Osteoblast (primary cell): ENCODE measurements at regions not wholly inside any gene's neighbourhood (a gene's known extent, or its start where the extent isn't known, plus 50 kb on each side); places are given as distances from the start of the nearest gene placed in this dataset.
A peak's percentile ranks its signal among the peaks of the same experiment; 100 is the strongest.

Experiments used
- DNase-seq: peaks from one replicate; pipeline ENCODE4 v3.0.0; 2011; ENCODE audit warnings: low spot score, mixed read lengths; ENCODE audit not compliant: insufficient read length; ENCODE audit errors: missing footprints
- H2AFZ ChIP-seq: 2 replicates; pipeline ENCODE4 v1.6.0; 2011; ENCODE audit warnings: mild to moderate bottlenecking, low read length
- H3K27ac ChIP-seq: 2 replicates; pipeline ENCODE4 v1.5.1; 2011; ENCODE audit warnings: mild to moderate bottlenecking, low read depth, low read length, moderate library complexity
- H3K27me3 ChIP-seq: 2 replicates; pipeline ENCODE4 v1.6.0; 2012; ENCODE audit warnings: mild to moderate bottlenecking, control low read depth, inconsistent platforms, low read length, moderate library complexity; ENCODE audit not compliant: insufficient read depth
- H3K36me3 ChIP-seq: 2 replicates; pipeline ENCODE4 v1.5.1; 2011; ENCODE audit warnings: mild to moderate bottlenecking, low read length, control low read depth, moderate library complexity; ENCODE audit not compliant: insufficient read depth
- H3K4me1 ChIP-seq: 2 replicates; pipeline ENCODE4 v1.5.1; 2011; ENCODE audit warnings: mild to moderate bottlenecking, low read length, control low read depth, moderate library complexity; ENCODE audit not compliant: insufficient read depth
- H3K4me2 ChIP-seq: 2 replicates; pipeline ENCODE4 v1.6.0; 2011; ENCODE audit warnings: mild to moderate bottlenecking, low read length; ENCODE audit not compliant: insufficient read depth
- H3K4me3 ChIP-seq: fragments of 200-600 bp; sonication (generic); 3 replicates; pipeline ENCODE4 v1.5.1; 2012; ENCODE audit warnings: mild to moderate bottlenecking, low read length, inconsistent platforms; ENCODE audit not compliant: insufficient read depth
- H3K79me2 ChIP-seq: 2 replicates; pipeline ENCODE4 v1.6.0; 2012; ENCODE audit warnings: mild to moderate bottlenecking, low read length, control low read depth, inconsistent platforms; ENCODE audit not compliant: insufficient read depth
- H3K9me3 ChIP-seq: 2 replicates; pipeline ENCODE4 v1.5.1; 2011; ENCODE audit warnings: low read depth, low read length, control low read depth
- H4K20me1 ChIP-seq: 2 replicates; pipeline ENCODE4 v1.6.0; 2012; ENCODE audit warnings: mild to moderate bottlenecking, low read length, control low read depth; ENCODE audit not compliant: insufficient read depth
- TF ChIP-seq, protein P1 (sequence below): IDR thresholded peaks from 2 replicates; pipeline ENCODE4 v1.5.1; 2011; ENCODE audit warnings: mild to moderate bottlenecking, low read depth, low read length, moderate library complexity; ENCODE audit errors: extremely low read depth

DNA sequence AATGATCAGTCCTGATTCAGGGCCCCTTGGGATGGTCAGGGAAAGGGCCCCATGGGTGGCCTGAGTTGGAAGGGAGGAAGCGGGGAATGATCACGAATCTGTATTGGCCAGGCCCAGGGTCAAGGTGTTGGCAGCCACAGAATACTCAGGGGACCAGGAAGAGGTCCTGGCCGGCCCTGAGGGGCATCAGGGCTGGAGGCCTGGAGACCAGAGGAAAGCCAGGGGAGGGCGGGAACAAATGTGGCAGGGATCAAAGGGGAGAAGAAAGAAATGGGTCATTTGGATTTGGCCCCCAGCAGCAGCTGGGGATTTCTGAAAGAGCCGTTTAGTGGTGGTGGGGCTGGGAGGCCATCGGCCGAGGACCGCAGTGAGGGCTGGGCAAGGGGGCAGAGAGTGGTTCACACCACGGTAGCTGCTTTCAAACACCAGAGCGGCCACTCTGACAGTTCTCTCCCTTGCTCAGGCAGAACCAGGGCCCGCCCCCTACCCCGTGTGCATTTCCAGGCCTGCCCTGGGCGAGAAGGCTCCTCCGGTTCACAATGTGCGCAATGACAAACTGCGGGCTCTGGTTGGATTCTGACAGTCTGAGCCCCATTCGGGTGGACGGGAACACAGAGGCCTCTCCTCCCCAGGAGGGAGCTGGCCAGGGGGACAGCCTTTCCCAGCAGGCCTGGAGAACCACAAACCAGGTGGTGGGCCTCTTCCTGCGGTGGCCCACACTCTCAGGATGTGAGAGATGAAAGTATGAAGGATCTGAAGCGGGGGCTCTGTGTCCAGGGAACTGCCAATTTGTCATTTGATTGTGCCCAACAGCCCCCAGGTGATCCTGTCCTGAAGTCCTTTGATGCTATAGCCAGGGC lies 220.3 kb upstream of the IER5L start:
- Histone ChIP-seq H2AFZ (no peak overlapping the region), H3K27ac (no peak overlapping the region), H3K36me3 (no peaks in the 10 kb centered on the region), H3K4me2 (no peak overlapping the region), H3K4me1 (no peaks in the 10 kb centered on the region), H3K27me3 (peaks cover 21% of the 10 kb centered on the region), H3K4me3 (no peak overlapping the region), H4K20me1 (no peaks in the 10 kb centered on the region), H3K79me2 (no peaks in the 10 kb centered on the region), H3K9me3 (no peaks in the 10 kb centered on the region)
- TF ChIP-seq, protein P1, sequence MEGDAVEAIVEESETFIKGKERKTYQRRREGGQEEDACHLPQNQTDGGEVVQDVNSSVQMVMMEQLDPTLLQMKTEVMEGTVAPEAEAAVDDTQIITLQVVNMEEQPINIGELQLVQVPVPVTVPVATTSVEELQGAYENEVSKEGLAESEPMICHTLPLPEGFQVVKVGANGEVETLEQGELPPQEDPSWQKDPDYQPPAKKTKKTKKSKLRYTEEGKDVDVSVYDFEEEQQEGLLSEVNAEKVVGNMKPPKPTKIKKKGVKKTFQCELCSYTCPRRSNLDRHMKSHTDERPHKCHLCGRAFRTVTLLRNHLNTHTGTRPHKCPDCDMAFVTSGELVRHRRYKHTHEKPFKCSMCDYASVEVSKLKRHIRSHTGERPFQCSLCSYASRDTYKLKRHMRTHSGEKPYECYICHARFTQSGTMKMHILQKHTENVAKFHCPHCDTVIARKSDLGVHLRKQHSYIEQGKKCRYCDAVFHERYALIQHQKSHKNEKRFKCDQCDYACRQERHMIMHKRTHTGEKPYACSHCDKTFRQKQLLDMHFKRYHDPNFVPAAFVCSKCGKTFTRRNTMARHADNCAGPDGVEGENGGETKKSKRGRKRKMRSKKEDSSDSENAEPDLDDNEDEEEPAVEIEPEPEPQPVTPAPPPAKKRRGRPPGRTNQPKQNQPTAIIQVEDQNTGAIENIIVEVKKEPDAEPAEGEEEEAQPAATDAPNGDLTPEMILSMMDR: no peak
- DNase-seq: peak; percentile 65

DNA sequence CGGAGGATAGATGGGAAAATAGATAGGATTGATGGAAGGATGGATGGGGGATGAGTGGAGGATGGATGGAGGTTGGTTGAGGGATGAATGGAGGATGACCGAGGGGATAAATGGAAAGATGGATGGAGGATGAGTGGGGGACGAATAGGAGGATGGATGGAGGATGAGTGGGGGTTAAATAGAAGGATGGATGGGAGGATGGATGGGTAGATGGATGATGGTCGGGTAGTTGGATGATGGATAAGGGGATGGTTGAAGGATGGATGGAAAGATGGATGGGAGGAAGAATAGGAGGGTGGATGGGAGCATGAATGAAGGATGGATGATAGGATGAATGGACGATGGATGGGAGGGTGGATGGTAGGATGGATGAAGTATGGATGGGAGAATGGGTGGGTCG lies 219.3 kb upstream of the IER5L start:
- H3K4me2 ChIP-seq: no peak overlapping the region
- peak; percentile 34 for DNase-seq
- no peaks in the 10 kb centered on the region for H3K4me1 ChIP-seq
- peaks cover 21% of the 10 kb centered on the region for H3K27me3 ChIP-seq
- H3K79me2 ChIP-seq: no peaks in the 10 kb centered on the region
- H2AFZ ChIP-seq: no peak overlapping the region
- TF ChIP-seq, protein P1: no peak
- H3K4me3 ChIP-seq: no peak overlapping the region
- H3K27ac ChIP-seq: no peak overlapping the region
- no peaks in the 10 kb centered on the region for H3K36me3 ChIP-seq
- no peaks in the 10 kb centered on the region for H4K20me1 ChIP-seq
- no peaks in the 10 kb centered on the region for H3K9me3 ChIP-seq

DNA sequence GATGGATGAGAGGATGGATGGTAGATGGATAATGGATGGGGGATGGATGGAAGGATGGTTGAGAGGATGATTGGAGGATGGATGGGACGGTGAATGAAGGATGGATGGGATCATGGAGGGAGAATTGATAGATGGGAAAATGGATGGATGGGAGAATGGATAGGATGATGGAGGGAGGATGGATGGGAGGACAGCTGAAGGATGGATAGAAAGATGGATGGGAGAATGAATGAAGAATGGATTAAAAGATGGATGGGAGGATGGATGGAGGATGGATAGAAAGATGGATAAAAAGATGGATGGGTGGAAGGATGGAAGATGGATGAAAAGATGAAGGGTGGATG lies 218.3 kb upstream of the IER5L start:
- Histone ChIP-seq H3K36me3 (no peaks in the 10 kb centered on the region), H3K27me3 (peaks cover 21% of the 10 kb centered on the region), H3K4me3 (no peak overlapping the region), H2AFZ (no peak overlapping the region), H3K4me1 (no peaks in the 10 kb centered on the region), H3K4me2 (no peak overlapping the region), H4K20me1 (no peaks in the 10 kb centered on the region), H3K79me2 (no peaks in the 10 kb centered on the region), H3K27ac (no peak overlapping the region), H3K9me3 (no peaks in the 10 kb centered on the region)
- TF ChIP-seq, protein P1: no peak
- no peak for DNase-seq

DNA sequence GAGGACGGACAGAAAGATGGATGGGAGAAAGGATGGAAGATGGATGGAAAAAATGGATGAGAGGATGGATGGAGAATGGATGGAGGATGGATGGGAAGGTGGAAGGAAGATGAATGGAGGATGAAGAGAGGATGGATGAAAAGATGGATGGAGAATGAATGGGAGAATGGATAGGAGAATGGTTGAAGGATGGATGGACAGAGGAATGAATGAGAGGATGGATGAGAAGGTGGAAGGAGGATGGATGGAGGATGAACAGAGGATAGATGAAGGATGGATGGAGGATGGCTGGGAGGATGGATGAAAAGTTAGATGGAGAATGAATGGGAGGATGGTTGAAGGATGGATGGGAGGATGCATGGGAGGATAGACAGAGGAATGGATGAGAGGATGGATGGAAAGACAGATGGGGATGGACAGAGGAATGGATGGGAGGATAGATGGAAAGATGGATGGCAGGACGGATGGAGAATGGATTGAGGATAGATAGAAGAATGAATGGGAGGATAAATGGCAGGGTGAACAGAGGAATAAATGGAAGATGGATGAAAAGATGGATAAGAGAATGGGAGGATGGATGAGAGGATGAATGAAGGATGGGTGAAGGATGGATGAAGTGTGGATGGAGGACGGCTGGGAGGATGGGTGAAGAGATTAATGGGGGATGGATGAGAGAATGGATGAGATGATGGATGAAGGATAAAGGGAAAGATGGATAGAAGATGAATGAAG lies 217.7 kb upstream of the IER5L start:
- Histone ChIP-seq H4K20me1 (no peaks in the 10 kb centered on the region), H3K4me1 (no peaks in the 10 kb centered on the region), H3K27ac (no peak overlapping the region), H3K27me3 (peaks cover 21% of the 10 kb centered on the region), H3K79me2 (no peaks in the 10 kb centered on the region), H3K9me3 (no peaks in the 10 kb centered on the region), H3K36me3 (no peaks in the 10 kb centered on the region), H3K4me3 (no peak overlapping the region), H3K4me2 (no peak overlapping the region), H2AFZ (no peak overlapping the region)
- TF ChIP-seq, protein P1: no peak
- no peak for DNase-seq
